Hepatocyte (in vitro differentiated cells): ENCODE measurements at regions not wholly inside any gene's neighbourhood (a gene's known extent, or its start where the extent isn't known, plus 50 kb on each side); places are given as distances from the start of the nearest gene placed in this dataset.

ENCODE experiments used
- DNase-seq: peaks from one replicate; pipeline ENCODE4 v3.0.0-alpha.2; 2016; ENCODE audit warnings: low spot score
- H2AFZ ChIP-seq: fragments of 200-600 bp; sonication (generic); 2 replicates; pipeline ENCODE4 v1.6.0; 2016; ENCODE audit warnings: antibody characterized with exemption, mild to moderate bottlenecking
- H3K27ac ChIP-seq: fragments of 200-600 bp; sonication (generic); 2 replicates; pipeline ENCODE4 v1.5.1; 2016; ENCODE audit warnings: mild to moderate bottlenecking
- H3K27me3 ChIP-seq: fragments of 200-600 bp; sonication (generic); 2 replicates; pipeline ENCODE4 v1.6.1; 2016
- H3K36me3 ChIP-seq: fragments of 200-600 bp; sonication (generic); replicated peaks from 2 replicates; pipeline ENCODE4 v1.5.1; 2016; ENCODE audit warnings: low read depth; ENCODE audit not compliant: insufficient read depth
- H3K4me1 ChIP-seq: fragments of 200-600 bp; sonication (generic); 2 replicates; pipeline ENCODE4 v1.5.1; 2016; ENCODE audit warnings: mild to moderate bottlenecking, moderate library complexity; ENCODE audit not compliant: insufficient read depth
- H3K4me2 ChIP-seq: fragments of 200-600 bp; sonication (generic); 2 replicates; pipeline ENCODE4 v1.6.0; 2016
- H3K4me3 ChIP-seq: fragments of 200-600 bp; sonication (generic); 2 replicates; pipeline ENCODE4 v1.5.1; 2016; ENCODE audit warnings: mild to moderate bottlenecking
- H3K79me2 ChIP-seq: fragments of 200-600 bp; sonication (generic); 2 replicates; pipeline ENCODE4 v1.6.0; 2017; ENCODE audit warnings: mild to moderate bottlenecking
- H3K9me2 ChIP-seq: fragments of 200-600 bp; sonication (generic); replicated peaks from 2 replicates; pipeline ENCODE4 v1.6.0; 2017; ENCODE audit warnings: mild to moderate bottlenecking; ENCODE audit not compliant: insufficient read depth
- H3K9me3 ChIP-seq: fragments of 200-600 bp; sonication (generic); 2 replicates; pipeline ENCODE4 v1.5.1; 2016; ENCODE audit warnings: low read depth, mild to moderate bottlenecking
- H4K20me1 ChIP-seq: fragments of 200-600 bp; sonication (generic); 2 replicates; pipeline ENCODE4 v1.6.0; 2016; ENCODE audit warnings: mild to moderate bottlenecking; ENCODE audit not compliant: insufficient read depth, poor library complexity, severe bottlenecking
- EZH2 ChIP-seq: fragments of 200-600 bp; sonication (generic); IDR thresholded peaks from 2 replicates; pipeline ENCODE4 v1.6.1; 2016; ENCODE audit warnings: antibody characterized with exemption, mild to moderate bottlenecking, borderline replicate concordance
- EZH2phosphoT487 ChIP-seq: fragments of 200-600 bp; sonication (generic); IDR thresholded peaks from one replicate; pipeline ENCODE4 v1.6.1; 2018; ENCODE audit warnings: antibody characterized with exemption, mild to moderate bottlenecking, low read depth, moderate library complexity; ENCODE audit not compliant: unreplicated experiment, severe bottlenecking
- WGBS: methylation state at CpG from one replicate; pipeline ENCODE4 v1.1.6; 2016; ENCODE audit warnings: low lambda C conversion rate; ENCODE audit errors: missing lambda C conversion rate; 5-methylcytosine and 5-hydroxymethylcytosine counted together
- TF ChIP-seq, protein P1 (sequence below): fragments of 200-600 bp; sonication (generic); IDR thresholded peaks from 2 replicates; pipeline ENCODE4 v1.5.1; 2016; ENCODE audit warnings: antibody characterized with exemption, mild to moderate bottlenecking; ENCODE audit not compliant: poor library complexity

DNA sequence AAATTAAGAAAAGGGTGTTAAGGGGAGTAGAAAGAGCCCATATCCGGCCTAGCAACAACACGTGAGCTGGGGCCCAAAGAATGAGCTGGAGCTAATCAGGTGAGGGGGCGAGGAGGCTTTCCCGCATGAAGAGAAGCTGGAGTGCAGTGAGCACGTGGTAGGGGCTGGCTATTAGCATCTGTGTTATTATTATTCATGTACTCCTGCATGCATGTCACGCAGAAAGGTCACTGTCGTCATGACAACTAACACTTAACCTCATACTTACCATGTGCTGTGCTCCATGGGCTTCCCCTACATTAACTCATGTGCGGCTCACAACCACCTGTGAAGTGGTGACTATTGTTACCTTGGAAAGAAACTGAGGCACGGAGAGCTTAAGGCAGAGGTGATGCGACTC, 227.6 kb upstream of the UBL3 start:
- H3K9me3 ChIP-seq = no peaks in the 10 kb centered on the region
- 90% methylated on average over 10 of the region's 10 CpGs for WGBS
- DNase-seq = no peak

DNA sequence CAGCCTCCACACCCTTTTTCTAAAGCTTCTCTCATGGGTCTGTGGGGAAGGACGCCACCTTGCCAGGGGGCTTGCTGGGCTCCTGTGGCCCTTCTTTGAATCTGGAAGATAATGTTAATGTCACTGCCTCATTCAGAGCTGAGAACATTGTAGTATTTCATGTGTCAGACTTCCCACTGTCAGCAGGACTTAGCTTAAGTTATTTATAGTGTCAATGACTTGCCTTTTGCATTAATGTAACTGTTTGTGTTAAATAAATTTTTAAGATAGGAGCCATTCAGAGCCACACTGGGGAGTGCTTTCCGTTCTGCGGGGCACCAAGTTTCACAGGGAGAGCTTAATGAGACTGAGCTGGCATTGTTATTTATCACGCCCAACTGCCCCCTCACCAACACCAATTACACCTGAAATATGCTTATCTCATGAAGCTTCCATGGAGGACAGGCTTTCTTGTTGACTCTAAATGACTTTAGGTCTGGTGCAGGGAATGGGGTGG, 226.9 kb upstream of the UBL3 start:
- Histone ChIP-seq H3K4me1 (no peaks in the 10 kb centered on the region), H2AFZ (no peak overlapping the region), H4K20me1 (no peaks in the 10 kb centered on the region), H3K79me2 (no peaks in the 10 kb centered on the region), H3K27ac (no peak overlapping the region), H3K9me2 (no peaks in the 10 kb centered on the region), H3K4me2 (no peak overlapping the region), H3K27me3 (no peaks in the 10 kb centered on the region), H3K36me3 (no peaks in the 10 kb centered on the region), H3K4me3 (no peak overlapping the region), H3K9me3 (no peaks in the 10 kb centered on the region)
- no peak for DNase-seq
- TF ChIP-seq, protein P1, sequence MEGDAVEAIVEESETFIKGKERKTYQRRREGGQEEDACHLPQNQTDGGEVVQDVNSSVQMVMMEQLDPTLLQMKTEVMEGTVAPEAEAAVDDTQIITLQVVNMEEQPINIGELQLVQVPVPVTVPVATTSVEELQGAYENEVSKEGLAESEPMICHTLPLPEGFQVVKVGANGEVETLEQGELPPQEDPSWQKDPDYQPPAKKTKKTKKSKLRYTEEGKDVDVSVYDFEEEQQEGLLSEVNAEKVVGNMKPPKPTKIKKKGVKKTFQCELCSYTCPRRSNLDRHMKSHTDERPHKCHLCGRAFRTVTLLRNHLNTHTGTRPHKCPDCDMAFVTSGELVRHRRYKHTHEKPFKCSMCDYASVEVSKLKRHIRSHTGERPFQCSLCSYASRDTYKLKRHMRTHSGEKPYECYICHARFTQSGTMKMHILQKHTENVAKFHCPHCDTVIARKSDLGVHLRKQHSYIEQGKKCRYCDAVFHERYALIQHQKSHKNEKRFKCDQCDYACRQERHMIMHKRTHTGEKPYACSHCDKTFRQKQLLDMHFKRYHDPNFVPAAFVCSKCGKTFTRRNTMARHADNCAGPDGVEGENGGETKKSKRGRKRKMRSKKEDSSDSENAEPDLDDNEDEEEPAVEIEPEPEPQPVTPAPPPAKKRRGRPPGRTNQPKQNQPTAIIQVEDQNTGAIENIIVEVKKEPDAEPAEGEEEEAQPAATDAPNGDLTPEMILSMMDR = no peak
- TF ChIP-seq EZH2 (no peak), EZH2phosphoT487 (no peak)
- 85% methylated on average over 4 of the region's 4 CpGs for WGBS

More for the DNA sequence above, 227.6 kb upstream of the UBL3 start:
- Histone ChIP-seq H3K27me3 (no peaks in the 10 kb centered on the region), H3K36me3 (no peaks in the 10 kb centered on the region), H3K27ac (no peak overlapping the region), H2AFZ (no peak overlapping the region), H3K9me2 (no peaks in the 10 kb centered on the region), H3K4me3 (no peak overlapping the region), H3K79me2 (no peaks in the 10 kb centered on the region), H4K20me1 (no peaks in the 10 kb centered on the region), H3K4me1 (no peaks in the 10 kb centered on the region), H3K4me2 (no peak overlapping the region)
- no peak for TF ChIP-seq EZH2
- no peak for TF ChIP-seq EZH2phosphoT487
- TF ChIP-seq, protein P1 = no peak

DNA sequence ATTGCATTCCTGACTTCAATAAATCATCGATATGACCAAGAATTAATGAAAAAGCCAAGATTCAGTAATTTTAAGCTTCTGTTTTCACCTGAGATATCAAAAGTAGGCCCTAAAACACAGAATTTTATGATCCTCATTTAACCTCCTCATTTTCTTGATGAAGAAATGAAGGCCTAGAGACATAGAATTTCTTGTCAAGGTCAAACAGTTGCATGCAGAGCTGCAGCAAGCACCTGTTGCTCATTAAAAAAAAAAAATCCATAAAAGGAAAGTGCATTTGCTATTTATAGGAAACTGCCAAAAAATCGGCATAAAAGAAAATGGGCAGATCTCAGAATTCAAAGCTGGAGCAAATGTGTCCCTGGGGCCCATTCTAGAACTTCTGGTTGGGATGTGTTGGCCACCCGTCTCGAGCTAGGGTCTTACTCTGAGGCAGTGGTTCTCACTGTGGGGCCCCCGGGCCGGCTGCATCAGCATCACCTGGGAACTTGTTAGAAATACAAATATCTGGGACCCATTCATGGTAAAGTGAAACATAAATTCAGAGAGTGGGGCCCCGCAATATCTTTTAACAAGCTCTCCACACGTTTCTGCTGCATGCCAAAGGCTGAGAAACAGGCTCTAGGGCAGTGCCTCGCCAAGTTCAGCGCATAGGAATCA, 224.7 kb upstream of the UBL3 start:
- Histone ChIP-seq H3K27me3 (no peaks in the 10 kb centered on the region), H3K9me2 (no peaks in the 10 kb centered on the region)
- TF ChIP-seq, protein P1 = no peak
- TF ChIP-seq EZH2 = no peak
- TF ChIP-seq EZH2phosphoT487 = no peak

DNA sequence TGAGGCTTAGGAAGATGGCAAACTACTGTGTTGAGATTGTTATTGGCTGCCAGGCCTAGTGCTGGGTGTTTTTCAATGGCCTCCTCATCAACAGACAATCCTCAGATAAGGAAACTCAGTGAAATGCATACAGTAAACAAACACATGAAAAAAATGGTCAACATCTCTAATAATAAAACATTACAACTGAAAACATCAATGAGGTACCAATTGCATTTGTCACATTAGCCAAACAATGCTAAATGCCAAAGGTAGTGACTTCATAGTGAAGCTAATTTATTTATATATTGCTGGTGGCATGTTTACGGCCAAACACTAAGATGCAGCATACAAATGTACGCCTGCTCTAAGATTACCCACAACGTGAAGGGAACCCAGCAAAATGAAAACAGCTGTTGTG, 224.0 kb upstream of the UBL3 start:
- no peak overlapping the region for H3K27ac ChIP-seq

More for the DNA sequence above, 224.7 kb upstream of the UBL3 start:
- Histone ChIP-seq H3K4me3 (no peak overlapping the region), H3K9me3 (no peaks in the 10 kb centered on the region), H3K4me2 (no peak overlapping the region), H3K27ac (no peak overlapping the region), H3K36me3 (no peaks in the 10 kb centered on the region), H2AFZ (no peak overlapping the region), H3K4me1 (peaks cover 5% of the 10 kb centered on the region), H4K20me1 (no peaks in the 10 kb centered on the region), H3K79me2 (no peaks in the 10 kb centered on the region)
- DNase-seq = no peak
- 85% methylated on average over 10 of the region's 10 CpGs for WGBS

More for the DNA sequence above, 224.0 kb upstream of the UBL3 start:
- Histone ChIP-seq H3K4me3 (no peak overlapping the region), H3K9me3 (no peaks in the 10 kb centered on the region), H3K4me1 (peaks cover 5% of the 10 kb centered on the region), H3K79me2 (no peaks in the 10 kb centered on the region), H3K36me3 (no peaks in the 10 kb centered on the region), H3K4me2 (no peak overlapping the region), H3K9me2 (no peaks in the 10 kb centered on the region), H4K20me1 (no peaks in the 10 kb centered on the region), H3K27me3 (no peaks in the 10 kb centered on the region), H2AFZ (no peak overlapping the region)
- DNase-seq = no peak
- no peak for TF ChIP-seq EZH2phosphoT487
- TF ChIP-seq, protein P1 = no peak
- no peak for TF ChIP-seq EZH2
- 62% methylated on average over 3 of the region's 3 CpGs for WGBS
